SK-N-SH (cell line): ENCODE measurements at regions not wholly inside any gene's neighbourhood (a gene's known extent, or its start where the extent isn't known, plus 50 kb on each side); places are given as distances from the start of the nearest gene placed in this dataset.

Experiments used
- CHD2 ChIP-seq: fragments of 150-350 bp; IDR thresholded peaks from 2 replicates; pipeline ENCODE4 v1.6.1; 2018; ENCODE audit warnings: low read length; ENCODE audit not compliant: partially characterized antibody
- EP300 ChIP-seq, 2 experiments: IDR thresholded peaks; 2 replicates each; pipeline versions ENCODE4 v1.4.0 to v1.6.1; 2012; ENCODE audit warnings: borderline replicate concordance in 1 of 2, low read depth in 1 of 2, low read length in 1 of 2
- GABPA ChIP-seq: IDR thresholded peaks from 2 replicates; pipeline ENCODE4 v1.4.0; 2012; ENCODE audit warnings: low read depth, mild to moderate bottlenecking
- MEF2A ChIP-seq: IDR thresholded peaks from 2 replicates; pipeline ENCODE4 v1.4.0; 2012; ENCODE audit warnings: low read depth, borderline replicate concordance
- POLR2AphosphoS5 ChIP-seq: IDR thresholded peaks from 2 replicates; pipeline ENCODE4 v1.6.1; 2012; ENCODE audit warnings: low read depth, low read length
- SIN3A ChIP-seq: IDR thresholded peaks from 2 replicates; pipeline ENCODE4 v1.6.1; 2012; ENCODE audit warnings: low read depth, mild to moderate bottlenecking, low read length, moderate library complexity, borderline replicate concordance
- TF ChIP-seq, protein P1 (sequence below): fragments of 200-600 bp; sonication (generic); IDR thresholded peaks from 2 replicates; pipeline ENCODE4 v1.6.1; 2017; ENCODE audit warnings: antibody characterized with exemption, mild to moderate bottlenecking, moderate library complexity
- TF ChIP-seq, protein P2 (sequence below): IDR thresholded peaks from 2 replicates; pipeline ENCODE4 v1.4.0; 2012; ENCODE audit warnings: low read depth
- TF ChIP-seq, protein P3 (sequence below): IDR thresholded peaks from 2 replicates; pipeline ENCODE4; 2012

DNA sequence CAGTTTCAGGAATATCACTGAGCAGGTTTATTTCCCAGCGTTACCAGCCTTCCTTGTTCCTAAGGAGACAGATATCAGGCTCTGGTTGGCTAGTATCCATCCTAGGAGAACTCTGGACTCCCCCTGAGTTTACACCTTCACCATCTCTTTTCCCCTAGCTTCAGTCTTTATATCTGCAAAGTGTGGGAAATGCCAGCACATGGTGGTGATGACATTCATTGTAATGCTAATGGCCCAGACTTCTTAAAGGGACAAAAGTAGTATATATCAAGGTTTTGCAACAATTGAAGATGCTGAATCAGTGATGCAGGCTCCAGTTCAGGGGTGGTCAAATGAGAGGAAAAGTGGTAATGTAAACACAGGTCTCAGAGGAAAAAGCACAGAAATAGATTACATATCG, 224.3 kb upstream of the SYNDIG1 start:
- TF ChIP-seq, protein P1, sequence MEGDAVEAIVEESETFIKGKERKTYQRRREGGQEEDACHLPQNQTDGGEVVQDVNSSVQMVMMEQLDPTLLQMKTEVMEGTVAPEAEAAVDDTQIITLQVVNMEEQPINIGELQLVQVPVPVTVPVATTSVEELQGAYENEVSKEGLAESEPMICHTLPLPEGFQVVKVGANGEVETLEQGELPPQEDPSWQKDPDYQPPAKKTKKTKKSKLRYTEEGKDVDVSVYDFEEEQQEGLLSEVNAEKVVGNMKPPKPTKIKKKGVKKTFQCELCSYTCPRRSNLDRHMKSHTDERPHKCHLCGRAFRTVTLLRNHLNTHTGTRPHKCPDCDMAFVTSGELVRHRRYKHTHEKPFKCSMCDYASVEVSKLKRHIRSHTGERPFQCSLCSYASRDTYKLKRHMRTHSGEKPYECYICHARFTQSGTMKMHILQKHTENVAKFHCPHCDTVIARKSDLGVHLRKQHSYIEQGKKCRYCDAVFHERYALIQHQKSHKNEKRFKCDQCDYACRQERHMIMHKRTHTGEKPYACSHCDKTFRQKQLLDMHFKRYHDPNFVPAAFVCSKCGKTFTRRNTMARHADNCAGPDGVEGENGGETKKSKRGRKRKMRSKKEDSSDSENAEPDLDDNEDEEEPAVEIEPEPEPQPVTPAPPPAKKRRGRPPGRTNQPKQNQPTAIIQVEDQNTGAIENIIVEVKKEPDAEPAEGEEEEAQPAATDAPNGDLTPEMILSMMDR: no peak
- no peak for TF ChIP-seq GABPA
- TF ChIP-seq, protein P2, sequence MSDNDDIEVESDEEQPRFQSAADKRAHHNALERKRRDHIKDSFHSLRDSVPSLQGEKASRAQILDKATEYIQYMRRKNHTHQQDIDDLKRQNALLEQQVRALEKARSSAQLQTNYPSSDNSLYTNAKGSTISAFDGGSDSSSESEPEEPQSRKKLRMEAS: no peak
- no peak for TF ChIP-seq POLR2AphosphoS5
- no peak for TF ChIP-seq SIN3A
- TF ChIP-seq CHD2: no peak
- no peak for TF ChIP-seq EP300 (IDR thresholded peaks at IDR 0.05; ENCODE audit: borderline replicate concordance in 1 of 2, low read depth in 1 of 2, low read length in 1 of 2)
- TF ChIP-seq, protein P3, sequence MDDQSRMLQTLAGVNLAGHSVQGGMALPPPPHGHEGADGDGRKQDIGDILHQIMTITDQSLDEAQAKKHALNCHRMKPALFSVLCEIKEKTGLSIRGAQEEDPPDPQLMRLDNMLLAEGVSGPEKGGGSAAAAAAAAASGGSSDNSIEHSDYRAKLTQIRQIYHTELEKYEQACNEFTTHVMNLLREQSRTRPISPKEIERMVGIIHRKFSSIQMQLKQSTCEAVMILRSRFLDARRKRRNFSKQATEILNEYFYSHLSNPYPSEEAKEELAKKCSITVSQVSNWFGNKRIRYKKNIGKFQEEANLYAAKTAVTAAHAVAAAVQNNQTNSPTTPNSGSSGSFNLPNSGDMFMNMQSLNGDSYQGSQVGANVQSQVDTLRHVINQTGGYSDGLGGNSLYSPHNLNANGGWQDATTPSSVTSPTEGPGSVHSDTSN: no peak
- TF ChIP-seq MEF2A: no peak
